Transverse colon (tissue), 4 donors: ENCODE measurements at regions not wholly inside any gene's neighbourhood (a gene's known extent, or its start where the extent isn't known, plus 50 kb on each side); places are given as distances from the start of the nearest gene placed in this dataset.

Experiments
- CTCF ChIP-seq, 5 experiments: fragments of 200-600 bp in 3 of 5; fragments of 450-650 bp in 2 of 5; sonication (generic) in 3 of 5; IDR thresholded peaks; 1 replicate in 2 of 5; 2 replicates in 3 of 5; pipeline ENCODE4 v1.5.1; 2016 to 2017; ENCODE audit warnings: antibody characterized with exemption in 5 of 5, inconsistent platforms in 3 of 5, mild to moderate bottlenecking in 2 of 5, moderate library complexity in 1 of 5
- EP300 ChIP-seq: sonication (generic); formaldehyde crosslinking; IDR thresholded peaks from one replicate; pipeline ENCODE4 v1.6.1; 2017; ENCODE audit warnings: antibody characterized with exemption, low read depth
- POLR2A ChIP-seq: fragments of 450-650 bp; IDR thresholded peaks from one replicate; pipeline ENCODE4 v1.6.1; 2016; ENCODE audit warnings: antibody characterized with exemption, mild to moderate bottlenecking, moderate library complexity
- POLR2AphosphoS5 ChIP-seq, 3 donors: sonication (generic); formaldehyde crosslinking; IDR thresholded peaks; one replicate each; pipeline ENCODE4 v1.6.1; 2016; ENCODE audit warnings: antibody characterized with exemption in 3 of 3

- TF ChIP-seq EP300: no peak
- no peak for TF ChIP-seq POLR2A
- no peak for TF ChIP-seq CTCF (IDR thresholded peaks at IDR 0.05)
- no peak for TF ChIP-seq POLR2AphosphoS5 (IDR thresholded peaks at IDR 0.05)
Observed at GRCh38 chrX:131907488-131908314, 115.4 kb upstream of the STK26 start.
